DOHH2 (cell line): ENCODE measurements at regions not wholly inside any gene's neighbourhood (a gene's known extent, or its start where the extent isn't known, plus 50 kb on each side); places are given as distances from the start of the nearest gene placed in this dataset.
"Not testable (repeated sequence)": the region's sequence is repeated elsewhere in the genome, so short reads cannot be mapped to it uniquely, and the experiment has no call there.

ENCODE experiments used
- H3F3A ChIP-seq: fragments of 200-600 bp; sonication (generic), shearing (Covaris generic); 2 replicates; pipeline ENCODE4 v1.6.0; 2016; ENCODE audit warnings: antibody characterized with exemption, mild to moderate bottlenecking; ENCODE audit not compliant: control insufficient read depth, insufficient read depth
- H3K27ac ChIP-seq: fragments of 200-600 bp; sonication (generic); 2 replicates; pipeline ENCODE4 v1.5.1; 2014; ENCODE audit warnings: low read depth, mild to moderate bottlenecking, low read length, moderate library complexity
- H3K27me3 ChIP-seq: fragments of 200-600 bp; sonication (generic); 2 replicates; pipeline ENCODE4 v1.6.1; 2014; ENCODE audit warnings: mild to moderate bottlenecking, low read length, mixed read lengths; ENCODE audit not compliant: control insufficient read depth
- H3K36me3 ChIP-seq: fragments of 200-600 bp; sonication (generic); 2 replicates; pipeline ENCODE4 v1.6.1; 2014; ENCODE audit warnings: mild to moderate bottlenecking, low read length, moderate library complexity, mixed read lengths; ENCODE audit not compliant: control insufficient read depth
- H3K4me1 ChIP-seq: fragments of 200-600 bp; sonication (generic); 2 replicates; pipeline ENCODE4 v1.6.1; 2014; ENCODE audit warnings: mild to moderate bottlenecking, low read length, mixed read lengths; ENCODE audit not compliant: control insufficient read depth
- H3K4me2 ChIP-seq: fragments of 200-600 bp; sonication (generic); 2 replicates; pipeline ENCODE4 v1.6.0; 2014; ENCODE audit warnings: mild to moderate bottlenecking, low read length, moderate library complexity
- H3K4me3 ChIP-seq: fragments of 200-600 bp; sonication (generic); 2 replicates; pipeline ENCODE4 v1.5.1; 2014; ENCODE audit warnings: mild to moderate bottlenecking, low read length, mixed read lengths
- H3K79me2 ChIP-seq: fragments of 200-600 bp; sonication (generic); 2 replicates; pipeline ENCODE4 v1.6.1; 2014; ENCODE audit warnings: mild to moderate bottlenecking, low read length, mixed read lengths; ENCODE audit not compliant: control insufficient read depth
- H3K9me2 ChIP-seq: fragments of 200-600 bp; sonication (generic); replicated peaks from 2 replicates; pipeline ENCODE4 v1.6.1; 2014; ENCODE audit warnings: mild to moderate bottlenecking, low read length, mixed read lengths; ENCODE audit not compliant: control insufficient read depth
- H3K9me3 ChIP-seq: fragments of 200-600 bp; sonication (generic); 2 replicates; pipeline ENCODE4 v1.6.1; 2014; ENCODE audit warnings: antibody characterized with exemption, low read length, mixed read lengths; ENCODE audit not compliant: control insufficient read depth, insufficient read depth
- H4K20me1 ChIP-seq: fragments of 200-600 bp; sonication (generic); 2 replicates; pipeline ENCODE4 v1.6.0; 2014; ENCODE audit warnings: low read depth, mild to moderate bottlenecking, antibody characterized with exemption, low read length, moderate library complexity; ENCODE audit not compliant: control insufficient read depth, insufficient read depth
- EZH2phosphoT487 ChIP-seq: fragments of 200-600 bp; sonication (generic); IDR thresholded peaks from 2 replicates; pipeline ENCODE4 v1.6.1; 2017; ENCODE audit warnings: borderline replicate concordance, mild to moderate bottlenecking, antibody characterized with exemption, low read length, moderate library complexity, mixed read lengths
- TF ChIP-seq, protein P1 (sequence below): fragments of 200-600 bp; sonication (generic); IDR thresholded peaks from one replicate; pipeline ENCODE4 v1.5.1; 2014; ENCODE audit warnings: antibody characterized with exemption, mild to moderate bottlenecking, low read depth, low read length; ENCODE audit not compliant: poor library complexity, severe bottlenecking

DNA sequence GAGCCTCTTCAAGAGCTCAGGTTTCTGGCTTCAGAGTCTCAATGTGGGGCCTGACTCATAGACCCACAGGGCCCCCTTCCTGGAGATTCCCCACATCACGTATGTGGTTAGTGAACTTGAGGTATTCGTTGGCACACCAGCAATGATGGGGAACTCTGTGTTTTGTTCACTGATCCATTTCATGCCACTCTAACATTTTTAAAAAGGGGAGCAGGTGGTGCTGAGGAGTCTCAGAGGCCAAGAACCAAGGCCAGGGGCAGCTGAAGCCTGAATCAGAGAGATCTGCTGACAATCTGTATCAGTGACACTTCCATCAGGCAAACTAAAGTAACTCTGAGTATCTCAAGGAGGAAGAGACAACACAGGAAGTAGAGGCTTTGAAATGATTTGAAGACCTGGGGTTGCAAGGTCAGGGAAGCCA lies 323.4 kb downstream of the VRK1 start:
- H3K36me3 ChIP-seq, result no peaks in the 10 kb centered on the region
- H3K4me1 ChIP-seq, result no peaks in the 10 kb centered on the region
- H3K9me2 ChIP-seq, result no peaks in the 10 kb centered on the region
- H3K4me3 ChIP-seq, result no peak overlapping the region
- no peaks in the 10 kb centered on the region for H3K9me3 ChIP-seq
- H4K20me1 ChIP-seq, result no peaks in the 10 kb centered on the region
- no peak overlapping the region for H3K4me2 ChIP-seq
- no peaks in the 10 kb centered on the region for H3F3A ChIP-seq
- no peak for TF ChIP-seq EZH2phosphoT487
- TF ChIP-seq, protein P1, sequence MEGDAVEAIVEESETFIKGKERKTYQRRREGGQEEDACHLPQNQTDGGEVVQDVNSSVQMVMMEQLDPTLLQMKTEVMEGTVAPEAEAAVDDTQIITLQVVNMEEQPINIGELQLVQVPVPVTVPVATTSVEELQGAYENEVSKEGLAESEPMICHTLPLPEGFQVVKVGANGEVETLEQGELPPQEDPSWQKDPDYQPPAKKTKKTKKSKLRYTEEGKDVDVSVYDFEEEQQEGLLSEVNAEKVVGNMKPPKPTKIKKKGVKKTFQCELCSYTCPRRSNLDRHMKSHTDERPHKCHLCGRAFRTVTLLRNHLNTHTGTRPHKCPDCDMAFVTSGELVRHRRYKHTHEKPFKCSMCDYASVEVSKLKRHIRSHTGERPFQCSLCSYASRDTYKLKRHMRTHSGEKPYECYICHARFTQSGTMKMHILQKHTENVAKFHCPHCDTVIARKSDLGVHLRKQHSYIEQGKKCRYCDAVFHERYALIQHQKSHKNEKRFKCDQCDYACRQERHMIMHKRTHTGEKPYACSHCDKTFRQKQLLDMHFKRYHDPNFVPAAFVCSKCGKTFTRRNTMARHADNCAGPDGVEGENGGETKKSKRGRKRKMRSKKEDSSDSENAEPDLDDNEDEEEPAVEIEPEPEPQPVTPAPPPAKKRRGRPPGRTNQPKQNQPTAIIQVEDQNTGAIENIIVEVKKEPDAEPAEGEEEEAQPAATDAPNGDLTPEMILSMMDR, result no peak
- H3K79me2 ChIP-seq, result no peaks in the 10 kb centered on the region
- H3K27ac ChIP-seq, result no peak overlapping the region
- no peaks in the 10 kb centered on the region for H3K27me3 ChIP-seq

DNA sequence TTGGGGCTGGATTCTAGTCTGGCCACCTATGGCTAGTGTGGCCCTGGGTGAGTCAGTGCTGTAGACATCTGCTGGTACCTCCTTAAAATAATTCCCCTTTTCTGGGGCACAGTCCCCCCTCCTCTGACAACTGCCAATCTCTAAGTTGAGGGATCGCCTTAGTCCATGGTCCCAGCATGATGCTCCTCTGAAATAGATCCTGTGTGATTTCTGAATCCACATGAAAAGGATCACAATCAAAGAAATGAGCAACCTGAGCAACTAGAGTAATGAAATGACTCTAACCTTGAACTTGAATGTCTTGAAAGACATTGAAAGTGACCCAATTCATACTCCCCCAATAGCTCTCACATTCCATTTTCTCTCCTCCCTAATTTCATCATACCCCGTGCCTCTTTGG lies 332.5 kb downstream of the VRK1 start:
- H3K27ac ChIP-seq, result no peak overlapping the region
- no peak overlapping the region for H3K4me2 ChIP-seq
- no peaks in the 10 kb centered on the region for H3K27me3 ChIP-seq
- H4K20me1 ChIP-seq, result no peaks in the 10 kb centered on the region
- no peaks in the 10 kb centered on the region for H3K4me1 ChIP-seq
- H3K79me2 ChIP-seq, result no peaks in the 10 kb centered on the region
- TF ChIP-seq, protein P1, result no peak
- no peak for TF ChIP-seq EZH2phosphoT487
- no peak overlapping the region for H3K4me3 ChIP-seq
- no peaks in the 10 kb centered on the region for H3K9me2 ChIP-seq
- H3K36me3 ChIP-seq, result no peaks in the 10 kb centered on the region
- H3K9me3 ChIP-seq, result no peaks in the 10 kb centered on the region
- no peaks in the 10 kb centered on the region for H3F3A ChIP-seq

GRCh38 chr14:97135847-97136246 lies 338.7 kb downstream of the VRK1 start:
- H3K9me2 ChIP-seq, H3K9me3 ChIP-seq, H3K4me1 ChIP-seq, H3F3A ChIP-seq, H3K79me2 ChIP-seq, H3K4me2 ChIP-seq, H3K4me3 ChIP-seq, H3K36me3 ChIP-seq, H3K27me3 ChIP-seq, H3K27ac ChIP-seq, H4K20me1 ChIP-seq: not testable (repeated sequence)

GRCh38 chr14:97137705-97138104 lies 340.5 kb downstream of the VRK1 start:
- no peak overlapping the region for H3K4me3 ChIP-seq
- no peaks in the 10 kb centered on the region for H3K27me3 ChIP-seq
- no peaks in the 10 kb centered on the region for H3K9me2 ChIP-seq
- no peaks in the 10 kb centered on the region for H3K36me3 ChIP-seq
- H3K9me3 ChIP-seq, result no peaks in the 10 kb centered on the region
- no peaks in the 10 kb centered on the region for H3K79me2 ChIP-seq
- H3K4me2 ChIP-seq, result no peak overlapping the region
- TF ChIP-seq, protein P1, result no peak
- TF ChIP-seq EZH2phosphoT487, result no peak
- H3K4me1 ChIP-seq, result no peaks in the 10 kb centered on the region
- H4K20me1 ChIP-seq, result no peaks in the 10 kb centered on the region
- H3K27ac ChIP-seq, result no peak overlapping the region
- H3F3A ChIP-seq, result no peaks in the 10 kb centered on the region
